Fibroblast of pulmonary artery (primary cell): ENCODE measurements at regions not wholly inside any gene's neighbourhood (a gene's known extent, or its start where the extent isn't known, plus 50 kb on each side); places are given as distances from the start of the nearest gene placed in this dataset.
A peak's percentile ranks its signal among the peaks of the same experiment; 100 is the strongest.
"Not testable (repeated sequence)": the region's sequence is repeated elsewhere in the genome, so short reads cannot be mapped to it uniquely, and the experiment has no call there.

Source experiments
- DNase-seq: peaks from one replicate; pipeline ENCODE4 v3.0.0-alpha.2; 2010; ENCODE audit warnings: low read depth
- H3K4me3 ChIP-seq: replicated peaks from 2 replicates; pipeline ENCODE4 v1.5.1; 2011; ENCODE audit warnings: low read depth, mild to moderate bottlenecking, control low read depth, low read length, moderate library complexity
- TF ChIP-seq, protein P1 (sequence below): IDR thresholded peaks from 2 replicates; pipeline ENCODE4 v1.5.1; 2011; ENCODE audit warnings: mild to moderate bottlenecking, control low read depth, low read length, inconsistent platforms; ENCODE audit errors: missing control alignments

DNA sequence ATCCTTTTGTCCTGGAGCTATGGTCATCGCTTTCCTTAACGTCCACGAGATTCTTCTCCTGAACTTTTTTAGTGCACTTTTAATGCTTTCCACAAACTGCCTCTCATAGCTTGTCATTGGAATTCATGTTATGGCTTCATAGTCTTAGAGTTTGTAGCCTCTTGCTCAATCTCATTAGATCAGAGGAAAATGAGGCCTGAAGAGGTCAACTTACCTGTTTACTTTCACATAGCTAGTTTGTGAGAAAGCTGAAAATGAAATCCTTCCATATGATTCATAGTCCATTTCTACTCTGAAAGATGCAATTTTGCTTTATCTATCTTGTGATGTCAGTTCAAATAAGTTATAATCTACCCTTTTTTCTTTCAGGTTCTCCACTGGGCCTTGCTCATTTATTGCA lies 1747.2 kb upstream of the RAG2 start:
- no peak overlapping the region for H3K4me3 ChIP-seq
- TF ChIP-seq, protein P1, sequence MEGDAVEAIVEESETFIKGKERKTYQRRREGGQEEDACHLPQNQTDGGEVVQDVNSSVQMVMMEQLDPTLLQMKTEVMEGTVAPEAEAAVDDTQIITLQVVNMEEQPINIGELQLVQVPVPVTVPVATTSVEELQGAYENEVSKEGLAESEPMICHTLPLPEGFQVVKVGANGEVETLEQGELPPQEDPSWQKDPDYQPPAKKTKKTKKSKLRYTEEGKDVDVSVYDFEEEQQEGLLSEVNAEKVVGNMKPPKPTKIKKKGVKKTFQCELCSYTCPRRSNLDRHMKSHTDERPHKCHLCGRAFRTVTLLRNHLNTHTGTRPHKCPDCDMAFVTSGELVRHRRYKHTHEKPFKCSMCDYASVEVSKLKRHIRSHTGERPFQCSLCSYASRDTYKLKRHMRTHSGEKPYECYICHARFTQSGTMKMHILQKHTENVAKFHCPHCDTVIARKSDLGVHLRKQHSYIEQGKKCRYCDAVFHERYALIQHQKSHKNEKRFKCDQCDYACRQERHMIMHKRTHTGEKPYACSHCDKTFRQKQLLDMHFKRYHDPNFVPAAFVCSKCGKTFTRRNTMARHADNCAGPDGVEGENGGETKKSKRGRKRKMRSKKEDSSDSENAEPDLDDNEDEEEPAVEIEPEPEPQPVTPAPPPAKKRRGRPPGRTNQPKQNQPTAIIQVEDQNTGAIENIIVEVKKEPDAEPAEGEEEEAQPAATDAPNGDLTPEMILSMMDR = no peak
- DNase-seq = peak; percentile 1

DNA sequence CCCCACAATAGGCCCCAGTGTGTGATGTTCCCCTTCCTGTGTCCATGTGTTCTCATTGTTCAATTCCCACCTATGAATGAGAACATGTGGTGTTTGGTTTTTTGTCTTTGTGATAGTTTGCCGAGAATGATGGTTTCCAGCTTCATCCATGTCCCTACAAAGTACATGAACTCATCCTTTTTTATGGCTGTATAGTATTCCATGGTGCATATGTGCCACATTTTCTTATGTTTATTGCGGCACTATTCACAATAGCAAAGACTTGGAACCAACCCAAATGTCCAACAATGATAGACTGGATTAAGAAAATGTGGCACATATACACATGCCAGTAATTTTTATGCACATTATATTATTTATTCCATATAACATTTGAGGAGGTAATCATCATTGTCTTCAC lies 1743.6 kb upstream of the RAG2 start:
- DNase-seq, H3K4me3 ChIP-seq: not testable (repeated sequence)

DNA sequence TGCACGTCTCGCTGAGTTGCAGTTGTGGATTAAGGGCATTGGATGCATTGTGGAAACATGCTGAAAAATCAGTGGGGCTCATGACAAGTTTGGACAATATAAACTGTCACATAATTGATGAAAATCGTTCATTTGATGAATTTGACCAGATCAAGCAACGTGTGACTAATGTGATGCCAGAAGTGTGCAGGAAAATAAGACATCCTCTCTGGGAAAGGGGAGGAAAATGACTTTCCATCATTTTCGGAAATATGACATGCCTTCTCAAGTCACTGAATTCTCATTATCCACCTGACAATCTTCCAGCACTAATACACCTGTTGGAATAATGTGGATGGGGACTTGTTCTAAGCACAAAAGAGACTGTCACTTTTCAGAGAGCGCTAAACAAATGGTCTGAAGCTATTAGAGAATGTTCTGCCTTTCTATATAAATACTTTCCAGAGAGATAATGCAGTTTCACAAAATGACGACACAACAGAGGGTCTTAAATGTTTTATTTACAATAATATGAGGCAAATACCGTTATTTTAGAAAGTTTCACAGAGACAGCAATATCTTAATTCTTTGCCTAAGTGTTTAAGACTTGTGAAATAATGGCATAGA lies 1741.9 kb upstream of the RAG2 start:
- TF ChIP-seq, protein P1 = no peak
- no peak overlapping the region for H3K4me3 ChIP-seq
- DNase-seq = no peak

DNA sequence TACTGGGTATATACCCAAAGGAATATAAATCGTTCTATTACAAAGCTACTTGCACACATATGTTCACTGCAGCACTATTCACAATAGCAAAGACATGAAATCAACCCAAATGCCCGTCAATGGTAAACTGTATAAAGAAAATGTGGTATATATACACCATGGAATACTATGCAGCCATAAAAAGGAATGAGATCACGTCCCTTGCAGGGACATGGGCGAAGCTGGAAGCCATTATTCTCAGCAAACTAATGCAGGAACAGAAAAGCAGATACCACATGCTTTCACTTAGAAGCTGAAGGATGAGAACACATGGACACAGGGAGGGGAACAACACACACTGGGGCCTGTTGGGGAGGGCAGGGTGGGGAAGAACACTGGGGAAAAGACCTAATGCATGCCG lies 1740.0 kb upstream of the RAG2 start:
- not testable (repeated sequence) for DNase-seq, H3K4me3 ChIP-seq

DNA sequence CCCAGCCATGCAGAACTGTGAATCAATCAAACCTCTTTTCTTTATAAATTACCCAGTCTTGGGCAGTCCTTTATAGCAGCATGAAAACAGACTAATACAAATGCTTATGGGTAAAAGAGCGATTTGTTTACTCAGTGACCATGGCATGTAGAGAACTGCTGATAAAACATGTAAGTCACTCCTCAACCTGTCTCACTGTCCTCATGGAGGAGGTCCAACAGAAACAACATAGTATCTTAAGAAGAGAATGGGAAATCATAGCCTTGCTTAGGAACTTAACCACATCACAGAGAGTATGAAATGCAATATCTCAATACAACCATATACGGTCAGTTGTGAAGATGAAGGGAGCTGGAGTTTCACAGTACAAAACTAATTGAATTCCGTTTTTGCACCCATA lies 1734.0 kb upstream of the RAG2 start:
- no peak for DNase-seq

DNA sequence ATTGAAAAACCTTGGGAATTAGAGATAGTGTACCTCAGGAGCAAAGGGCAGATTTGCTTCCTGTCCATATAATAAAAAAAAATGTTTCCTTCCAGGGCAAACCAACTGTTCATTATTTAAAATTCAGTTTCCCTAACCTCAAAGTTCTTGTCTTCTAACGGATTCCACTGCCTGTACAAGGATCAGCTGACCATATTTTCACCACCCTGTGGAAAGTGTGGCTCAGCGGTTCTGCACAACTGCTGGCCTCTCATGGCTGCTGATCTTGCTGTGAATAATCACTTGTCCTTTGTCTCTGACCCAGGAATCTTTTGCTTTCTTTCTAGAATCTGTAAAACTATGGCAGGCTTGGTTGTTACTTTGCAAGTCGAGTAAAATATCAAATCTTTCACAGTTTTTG lies 1732.5 kb upstream of the RAG2 start:
- no peak for DNase-seq
- TF ChIP-seq, protein P1 = no peak
- H3K4me3 ChIP-seq = no peak overlapping the region

More for the DNA sequence above, 1734.0 kb upstream of the RAG2 start:
- H3K4me3 ChIP-seq = no peak overlapping the region
- TF ChIP-seq, protein P1 = no peak

DNA sequence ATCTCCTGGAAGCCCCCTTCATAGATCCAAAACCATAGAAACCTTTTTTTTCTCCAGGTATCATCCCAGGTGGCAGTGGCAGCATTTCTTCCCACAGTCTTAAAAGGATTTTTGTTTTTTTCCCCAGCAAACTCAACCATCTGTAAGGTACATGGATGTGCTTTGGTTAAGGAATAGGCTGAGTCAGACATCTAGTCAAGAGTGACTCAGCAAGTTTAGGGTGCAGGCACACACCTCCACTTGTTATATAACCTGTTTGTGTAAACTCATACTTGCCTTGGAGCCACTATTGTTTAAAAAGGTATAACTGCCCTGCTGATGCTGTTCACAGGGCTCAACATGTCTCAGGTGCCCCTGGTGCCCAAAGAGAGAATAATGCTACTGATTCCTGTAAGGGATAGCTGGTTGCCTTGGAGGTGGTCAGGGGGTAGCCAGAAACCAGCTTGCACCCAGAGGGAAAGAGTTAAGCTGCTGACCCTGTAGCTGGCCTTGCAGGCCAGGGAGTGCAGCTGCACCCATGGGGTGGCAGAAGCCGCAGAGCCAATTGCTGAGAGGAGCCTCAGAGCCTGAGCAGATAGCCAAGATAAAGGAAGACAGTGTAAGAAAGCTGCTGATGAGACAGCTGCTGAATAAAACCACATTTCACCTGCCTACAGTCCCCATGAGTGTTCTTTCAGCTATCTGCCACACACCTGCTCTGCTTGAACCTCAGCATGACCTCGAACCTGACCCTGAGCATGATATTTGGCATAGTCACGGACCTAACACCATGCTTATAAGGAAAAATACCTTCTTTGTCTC lies 1726.1 kb upstream of the RAG2 start:
- TF ChIP-seq, protein P1 = no peak
- H3K4me3 ChIP-seq = no peak overlapping the region
- DNase-seq = no peak

DNA sequence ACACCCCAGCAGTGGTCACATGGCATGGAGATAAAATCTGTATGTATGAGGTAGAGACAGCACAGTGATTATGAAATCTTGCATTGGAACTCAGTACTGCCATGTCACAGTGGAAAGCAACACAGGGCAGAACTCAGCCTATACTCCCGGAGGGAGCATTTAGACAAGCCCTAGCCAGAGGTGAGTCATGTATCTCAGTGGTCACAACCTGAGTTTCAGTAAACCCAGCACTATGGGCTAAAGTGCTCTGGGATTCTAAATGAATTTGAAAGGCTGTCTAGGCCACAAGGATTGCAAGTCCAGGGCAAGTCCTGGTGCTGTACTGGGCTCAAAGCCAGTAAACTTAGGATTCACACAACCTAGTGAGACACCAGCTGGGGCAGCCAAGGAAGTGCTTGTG lies 1717.1 kb upstream of the RAG2 start:
- H3K4me3 ChIP-seq = no peak overlapping the region
- DNase-seq = peak; percentile 3
- TF ChIP-seq, protein P1 = no peak
